Nephron (organoid): ENCODE measurements at regions not wholly inside any gene's neighbourhood (a gene's known extent, or its start where the extent isn't known, plus 50 kb on each side); places are given as distances from the start of the nearest gene placed in this dataset.

Experiments
- H3K27ac Mint-ChIP-seq, 3 experiments: 2 replicates each; pipeline ENCODE4 v1.8.0; 2020; ENCODE audit warnings: mixed read lengths in 3 of 3, mild to moderate bottlenecking in 2 of 3, moderate library complexity in 1 of 3
- H3K27me3 Mint-ChIP-seq: 2 replicates; pipeline ENCODE4 v1.8.0; 2021; ENCODE audit warnings: low read depth, mild to moderate bottlenecking, moderate library complexity, mixed read lengths
- H3K36me3 Mint-ChIP-seq: 2 replicates; pipeline ENCODE4 v1.8.0; 2020; ENCODE audit warnings: low read depth, mixed read lengths
- H3K4me1 Mint-ChIP-seq: 2 replicates; pipeline ENCODE4 v1.8.0; 2020; ENCODE audit warnings: mixed read lengths
- H3K4me3 Mint-ChIP-seq, 3 experiments: 2 replicates each; pipeline ENCODE4 v1.8.0; 2020; ENCODE audit warnings: mild to moderate bottlenecking in 3 of 3, mixed read lengths in 3 of 3, moderate library complexity in 2 of 3
- H3K9me3 Mint-ChIP-seq: 2 replicates; pipeline ENCODE4 v1.8.0; 2020; ENCODE audit warnings: mixed read lengths
- TF ChIP-seq, protein P1 (sequence below), 3 experiments: fragments of 200-600 bp; sonication (generic); IDR thresholded peaks; one replicate each; pipeline ENCODE4 v1.5.0; 2021; ENCODE audit warnings: antibody characterized with exemption in 3 of 3; ENCODE audit not compliant: unreplicated experiment in 3 of 3

DNA sequence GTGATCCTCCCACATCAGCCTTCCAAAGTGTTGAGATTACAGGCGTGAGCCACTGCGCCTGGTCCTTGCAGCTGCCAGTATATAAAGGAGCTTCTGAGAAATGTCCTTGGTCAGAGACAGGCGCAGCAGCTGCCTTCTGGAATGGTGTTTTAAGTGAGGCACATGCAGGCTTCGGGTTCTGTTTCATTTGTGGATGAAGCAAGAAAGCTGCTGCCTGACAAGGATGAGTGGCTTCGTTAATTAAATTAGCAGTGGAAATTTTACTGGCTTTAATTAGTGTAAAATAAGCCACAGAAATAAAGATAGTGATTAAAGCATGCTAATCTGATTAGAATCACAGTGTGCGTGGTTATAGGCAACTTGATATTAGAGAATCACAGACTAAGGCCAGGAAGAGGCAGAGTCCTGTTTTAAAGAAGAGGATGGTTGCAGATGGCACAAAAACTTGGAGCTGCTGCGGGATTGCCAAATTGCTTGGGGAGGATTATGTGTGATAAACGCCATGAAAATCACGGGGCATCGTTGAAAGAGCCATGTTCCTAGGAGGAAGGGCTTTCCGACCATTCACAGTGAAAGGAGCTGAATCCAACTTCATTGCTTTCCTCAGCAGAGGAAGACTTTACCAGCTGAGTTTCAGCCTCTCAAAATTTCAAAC is 348.4 kb upstream of the FAT1 start:
- peak overlapping the region; percentile 20 to 68 (median 52) for H3K27ac Mint-ChIP-seq
- TF ChIP-seq, protein P1, sequence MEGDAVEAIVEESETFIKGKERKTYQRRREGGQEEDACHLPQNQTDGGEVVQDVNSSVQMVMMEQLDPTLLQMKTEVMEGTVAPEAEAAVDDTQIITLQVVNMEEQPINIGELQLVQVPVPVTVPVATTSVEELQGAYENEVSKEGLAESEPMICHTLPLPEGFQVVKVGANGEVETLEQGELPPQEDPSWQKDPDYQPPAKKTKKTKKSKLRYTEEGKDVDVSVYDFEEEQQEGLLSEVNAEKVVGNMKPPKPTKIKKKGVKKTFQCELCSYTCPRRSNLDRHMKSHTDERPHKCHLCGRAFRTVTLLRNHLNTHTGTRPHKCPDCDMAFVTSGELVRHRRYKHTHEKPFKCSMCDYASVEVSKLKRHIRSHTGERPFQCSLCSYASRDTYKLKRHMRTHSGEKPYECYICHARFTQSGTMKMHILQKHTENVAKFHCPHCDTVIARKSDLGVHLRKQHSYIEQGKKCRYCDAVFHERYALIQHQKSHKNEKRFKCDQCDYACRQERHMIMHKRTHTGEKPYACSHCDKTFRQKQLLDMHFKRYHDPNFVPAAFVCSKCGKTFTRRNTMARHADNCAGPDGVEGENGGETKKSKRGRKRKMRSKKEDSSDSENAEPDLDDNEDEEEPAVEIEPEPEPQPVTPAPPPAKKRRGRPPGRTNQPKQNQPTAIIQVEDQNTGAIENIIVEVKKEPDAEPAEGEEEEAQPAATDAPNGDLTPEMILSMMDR (IDR thresholded peaks at IDR 0.05; ENCODE audit: unreplicated experiment in 3 of 3), result no peak
- H3K36me3 Mint-ChIP-seq, result no peaks in the 10 kb centered on the region
- H3K27me3 Mint-ChIP-seq, result peaks cover 5% of the 10 kb centered on the region
- H3K4me1 Mint-ChIP-seq, result peaks cover 24% of the 10 kb centered on the region
- H3K9me3 Mint-ChIP-seq, result no peaks in the 10 kb centered on the region
- peak overlapping the region in 1 of 3 experiments; percentile 3 for H3K4me3 Mint-ChIP-seq

DNA sequence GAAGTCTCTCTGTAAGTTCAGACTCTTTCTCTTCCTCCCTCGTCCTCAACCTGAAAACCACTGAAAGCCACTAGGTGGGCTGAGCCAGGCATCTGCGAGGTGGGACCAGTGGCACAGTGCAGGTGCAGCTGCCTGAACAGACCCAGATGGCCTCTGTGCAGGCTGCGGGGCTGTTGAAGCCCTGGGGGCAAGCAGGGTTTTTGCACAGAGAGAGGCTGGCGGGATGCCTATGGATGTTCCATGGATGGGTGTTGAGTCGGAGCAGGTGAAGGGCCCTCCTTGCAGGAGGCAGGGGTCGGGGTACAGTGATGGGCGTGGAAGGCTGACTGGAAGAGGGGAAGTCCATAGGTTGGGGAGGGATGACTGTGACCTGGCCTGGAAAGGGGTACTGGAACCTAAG is 350.2 kb upstream of the FAT1 start:
- H3K4me3 Mint-ChIP-seq, result no peak overlapping the region

DNA sequence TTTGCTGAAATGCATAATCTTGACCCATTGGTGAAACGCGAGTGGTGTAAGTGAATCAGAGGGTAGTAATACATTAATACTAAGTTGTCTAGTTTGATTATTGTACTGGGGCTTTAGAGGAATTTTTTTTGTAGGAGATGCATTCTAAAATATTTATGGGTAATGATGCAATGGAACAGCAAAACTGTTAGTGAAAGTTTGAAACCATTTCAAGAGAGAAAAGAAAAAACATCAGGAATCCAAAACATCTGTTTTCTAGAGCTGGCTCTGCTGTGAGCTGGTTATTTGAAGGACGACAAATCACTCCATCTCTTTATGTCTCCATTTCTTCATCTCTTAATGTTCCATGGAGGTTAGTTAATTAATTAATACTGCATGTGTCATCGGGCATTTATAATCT is 351.9 kb upstream of the FAT1 start:
- Mint-ChIP-seq H3K4me1 (peaks cover 29% of the 10 kb centered on the region), H3K27me3 (no peaks in the 10 kb centered on the region), H3K4me3 (no peak overlapping the region), H3K9me3 (no peaks in the 10 kb centered on the region), H3K27ac (no peak overlapping the region), H3K36me3 (no peaks in the 10 kb centered on the region)
- TF ChIP-seq, protein P1 (IDR thresholded peaks at IDR 0.05; ENCODE audit: unreplicated experiment in 3 of 3), result no peak

More for the DNA sequence above, 350.2 kb upstream of the FAT1 start:
- H3K36me3 Mint-ChIP-seq, result no peaks in the 10 kb centered on the region
- H3K9me3 Mint-ChIP-seq, result no peaks in the 10 kb centered on the region
- TF ChIP-seq, protein P1 (IDR thresholded peaks at IDR 0.05; ENCODE audit: unreplicated experiment in 3 of 3), result no peak
- peaks cover 30% of the 10 kb centered on the region for H3K4me1 Mint-ChIP-seq
- H3K27ac Mint-ChIP-seq, result no peak overlapping the region
- peaks cover 5% of the 10 kb centered on the region for H3K27me3 Mint-ChIP-seq

DNA sequence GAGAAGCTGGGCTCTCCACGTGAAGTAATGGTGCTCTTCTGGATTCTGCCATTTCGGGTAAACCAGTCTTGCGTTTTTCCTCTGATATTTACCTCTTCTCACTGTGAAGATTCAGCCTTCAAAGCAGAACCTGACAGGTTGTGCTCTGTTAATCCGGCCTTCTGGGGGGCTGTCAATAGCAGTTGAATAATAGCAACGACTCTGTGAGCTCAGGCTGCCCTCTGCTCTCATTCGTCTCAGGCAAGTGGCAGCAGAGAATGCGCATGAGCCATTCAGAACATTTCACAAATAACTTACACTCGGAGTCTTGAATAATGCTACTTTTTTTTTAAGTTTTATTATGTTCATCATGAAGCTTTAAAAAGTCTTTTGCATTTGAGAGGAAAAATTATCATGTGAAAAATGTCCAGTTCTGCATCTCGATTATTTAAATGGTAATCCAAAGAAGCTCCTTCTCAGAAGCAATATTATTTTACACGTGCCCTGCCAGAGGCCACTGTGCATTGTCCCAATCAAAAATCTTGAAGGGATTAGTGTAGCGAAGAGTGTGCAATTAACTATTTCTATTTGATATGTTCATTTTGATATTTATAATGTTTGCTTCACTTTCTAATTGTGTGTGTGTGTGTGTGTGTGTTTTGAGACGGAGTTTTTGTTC is 354.2 kb upstream of the FAT1 start:
- Mint-ChIP-seq H3K27ac (no peak overlapping the region), H3K36me3 (no peaks in the 10 kb centered on the region), H3K4me3 (no peak overlapping the region), H3K9me3 (no peaks in the 10 kb centered on the region), H3K4me1 (peaks cover 13% of the 10 kb centered on the region), H3K27me3 (no peaks in the 10 kb centered on the region)
- TF ChIP-seq, protein P1 (IDR thresholded peaks at IDR 0.05; ENCODE audit: unreplicated experiment in 3 of 3), result no peak

DNA sequence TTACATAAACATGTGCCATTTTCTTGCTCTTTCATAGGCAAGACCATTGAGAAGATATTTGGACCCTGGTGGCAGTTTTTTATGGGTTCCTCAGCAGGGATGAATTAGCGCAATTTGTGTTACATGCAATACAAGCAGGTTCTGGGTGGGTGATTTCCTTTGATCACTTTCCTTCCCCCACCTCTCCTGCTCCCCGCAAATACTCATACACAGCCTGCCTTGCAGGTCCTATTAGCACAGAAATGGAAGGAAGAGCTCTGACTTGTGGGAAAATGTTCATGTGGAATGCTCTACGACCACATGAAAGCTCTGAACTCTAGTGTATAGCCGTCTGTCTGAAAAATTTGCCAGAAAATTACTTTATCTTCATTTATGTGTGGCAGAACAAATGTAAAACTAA is 361.0 kb upstream of the FAT1 start:
- H3K36me3 Mint-ChIP-seq, result no peaks in the 10 kb centered on the region
- H3K27me3 Mint-ChIP-seq, result no peaks in the 10 kb centered on the region
- peak overlapping the region in 1 of 3 experiments; percentile 59 for H3K27ac Mint-ChIP-seq
- H3K4me3 Mint-ChIP-seq, result no peak overlapping the region
- no peaks in the 10 kb centered on the region for H3K4me1 Mint-ChIP-seq
- no peaks in the 10 kb centered on the region for H3K9me3 Mint-ChIP-seq
- TF ChIP-seq, protein P1 (IDR thresholded peaks at IDR 0.05; ENCODE audit: unreplicated experiment in 3 of 3), result no peak

DNA sequence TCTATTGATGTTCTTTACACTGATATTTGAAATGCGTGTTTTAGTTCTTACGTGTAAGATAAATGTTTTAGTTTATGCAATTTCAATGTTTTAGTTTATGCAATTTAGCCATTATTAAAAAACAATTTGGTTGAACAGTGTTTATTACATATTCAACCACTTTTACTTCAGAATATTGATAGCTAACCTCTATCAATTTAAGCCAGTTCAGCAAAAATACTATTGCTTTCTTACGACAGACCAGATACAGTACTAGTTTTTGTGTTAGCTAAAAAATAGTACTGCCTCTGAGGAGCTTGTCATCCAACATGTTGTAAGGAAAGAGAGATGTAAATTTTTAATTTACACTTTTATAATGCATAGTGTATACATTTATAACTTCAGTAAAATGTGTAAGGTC is 361.7 kb upstream of the FAT1 start:
- peaks cover under 1% of the 10 kb centered on the region for H3K9me3 Mint-ChIP-seq
- H3K27me3 Mint-ChIP-seq, result no peaks in the 10 kb centered on the region
- no peak overlapping the region for H3K27ac Mint-ChIP-seq
- no peak overlapping the region for H3K4me3 Mint-ChIP-seq
- no peaks in the 10 kb centered on the region for H3K36me3 Mint-ChIP-seq
- TF ChIP-seq, protein P1 (IDR thresholded peaks at IDR 0.05; ENCODE audit: unreplicated experiment in 3 of 3), result no peak
- H3K4me1 Mint-ChIP-seq, result no peaks in the 10 kb centered on the region
